Vagina (tissue), 2 donors: ENCODE measurements at regions not wholly inside any gene's neighbourhood (a gene's known extent, or its start where the extent isn't known, plus 50 kb on each side); places are given as distances from the start of the nearest gene placed in this dataset.

ENCODE experiments used
- CTCF ChIP-seq, 3 experiments: fragments of 450-650 bp in 2 of 3; fragments of 200-600 bp in 1 of 3; sonication (generic) in 1 of 3; IDR thresholded peaks; one replicate each; pipeline ENCODE4 v1.5.1; 2017 to 2019; ENCODE audit warnings: antibody characterized with exemption in 3 of 3, mild to moderate bottlenecking in 2 of 3, moderate library complexity in 2 of 3
- POLR2AphosphoS5 ChIP-seq, 2 donors: sonication (generic); formaldehyde crosslinking; IDR thresholded peaks; one replicate each; pipeline ENCODE4 v1.9.0; 2017; ENCODE audit warnings: antibody characterized with exemption in 2 of 2, mild to moderate bottlenecking in 2 of 2, low read depth in 1 of 2; ENCODE audit not compliant: insufficient read depth in 1 of 2

DNA sequence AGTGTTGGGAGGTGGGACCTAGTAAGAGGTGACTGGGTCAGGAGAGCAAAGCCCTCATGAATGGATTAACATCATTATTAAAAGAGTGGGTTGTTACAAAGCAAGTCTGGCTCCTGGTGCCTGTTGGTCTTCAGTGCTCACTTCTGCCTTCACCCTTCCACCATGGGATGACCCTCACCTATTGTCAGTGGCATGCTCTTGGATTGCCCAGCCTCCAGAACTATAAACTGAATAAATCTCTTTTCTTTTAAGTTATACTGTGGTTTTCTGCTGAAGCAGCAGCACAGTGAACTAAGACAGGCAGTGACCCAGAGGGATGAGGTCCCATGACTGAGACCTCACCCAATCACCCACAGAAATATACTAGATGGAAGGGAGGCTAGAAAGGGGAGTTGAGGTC is 57.5 kb upstream of the ATL2 start:
- TF ChIP-seq CTCF (IDR thresholded peaks at IDR 0.05) (no peak), POLR2AphosphoS5 (IDR thresholded peaks at IDR 0.05; ENCODE audit: insufficient read depth in 1 of 2, low read depth in 1 of 2) (no peak)
